Mesothelial cell of epicardium (in vitro differentiated cells): ENCODE measurements at regions not wholly inside any gene's neighbourhood (a gene's known extent, or its start where the extent isn't known, plus 50 kb on each side); places are given as distances from the start of the nearest gene placed in this dataset.
A peak's percentile ranks its signal among the peaks of the same experiment; 100 is the strongest.

Source experiments
- DNase-seq, 2 experiments: peaks; one replicate each; pipeline ENCODE4 v3.0.0; 2021; ENCODE audit warnings: low spot score in 2 of 2; ENCODE audit not compliant: unreplicated experiment in 2 of 2
- H3K27ac Mint-ChIP-seq: 2 replicates; pipeline ENCODE4 v1.8.0; 2021; ENCODE audit warnings: mixed read lengths
- H3K27me3 Mint-ChIP-seq: 2 replicates; pipeline ENCODE4 v1.8.0; 2021; ENCODE audit warnings: low read depth, mixed read lengths
- H3K36me3 Mint-ChIP-seq: 2 replicates; pipeline ENCODE4 v1.8.0; 2021; ENCODE audit warnings: mixed read lengths
- H3K4me1 Mint-ChIP-seq: 2 replicates; pipeline ENCODE4 v1.8.0; 2021; ENCODE audit warnings: mixed read lengths
- H3K4me3 Mint-ChIP-seq: 2 replicates; pipeline ENCODE4 v1.8.0; 2021; ENCODE audit warnings: mild to moderate bottlenecking, moderate library complexity, mixed read lengths
- H3K9me3 Mint-ChIP-seq: 2 replicates; pipeline ENCODE4 v1.8.0; 2021; ENCODE audit warnings: mixed read lengths
- TF ChIP-seq, protein P1 (sequence below): fragments of 200-600 bp; sonication (generic); IDR thresholded peaks from one replicate; pipeline ENCODE4 v1.5.0; 2021; ENCODE audit warnings: antibody characterized with exemption; ENCODE audit not compliant: unreplicated experiment

DNA sequence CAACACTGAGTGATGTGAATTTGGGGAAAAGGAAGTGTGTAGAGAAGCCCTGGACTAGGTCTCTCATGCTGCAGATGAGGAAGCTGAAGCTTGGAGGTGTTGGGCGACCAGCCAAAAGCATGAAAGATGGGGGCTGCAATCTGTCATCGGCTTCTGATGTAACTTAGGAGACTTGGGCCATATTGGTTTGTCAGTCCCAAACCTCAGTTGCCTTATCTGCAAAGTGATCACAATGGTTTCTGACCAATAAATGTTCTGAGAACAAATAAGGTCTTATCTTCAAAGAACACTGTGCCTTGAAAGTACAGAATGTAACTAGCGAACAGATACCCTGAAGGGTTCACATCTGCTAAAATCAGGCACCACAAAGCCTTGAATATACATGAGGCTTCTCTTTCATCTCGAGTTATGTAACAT is 198.4 kb upstream of the NR3C1 start:
- Mint-ChIP-seq H3K27ac (no peak overlapping the region), H3K36me3 (no peaks in the 10 kb centered on the region), H3K4me3 (no peak overlapping the region), H3K4me1 (peaks cover 3% of the 10 kb centered on the region), H3K9me3 (peaks cover 18% of the 10 kb centered on the region), H3K27me3 (no peaks in the 10 kb centered on the region)
- TF ChIP-seq, protein P1, sequence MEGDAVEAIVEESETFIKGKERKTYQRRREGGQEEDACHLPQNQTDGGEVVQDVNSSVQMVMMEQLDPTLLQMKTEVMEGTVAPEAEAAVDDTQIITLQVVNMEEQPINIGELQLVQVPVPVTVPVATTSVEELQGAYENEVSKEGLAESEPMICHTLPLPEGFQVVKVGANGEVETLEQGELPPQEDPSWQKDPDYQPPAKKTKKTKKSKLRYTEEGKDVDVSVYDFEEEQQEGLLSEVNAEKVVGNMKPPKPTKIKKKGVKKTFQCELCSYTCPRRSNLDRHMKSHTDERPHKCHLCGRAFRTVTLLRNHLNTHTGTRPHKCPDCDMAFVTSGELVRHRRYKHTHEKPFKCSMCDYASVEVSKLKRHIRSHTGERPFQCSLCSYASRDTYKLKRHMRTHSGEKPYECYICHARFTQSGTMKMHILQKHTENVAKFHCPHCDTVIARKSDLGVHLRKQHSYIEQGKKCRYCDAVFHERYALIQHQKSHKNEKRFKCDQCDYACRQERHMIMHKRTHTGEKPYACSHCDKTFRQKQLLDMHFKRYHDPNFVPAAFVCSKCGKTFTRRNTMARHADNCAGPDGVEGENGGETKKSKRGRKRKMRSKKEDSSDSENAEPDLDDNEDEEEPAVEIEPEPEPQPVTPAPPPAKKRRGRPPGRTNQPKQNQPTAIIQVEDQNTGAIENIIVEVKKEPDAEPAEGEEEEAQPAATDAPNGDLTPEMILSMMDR: no peak
- no peak for DNase-seq

DNA sequence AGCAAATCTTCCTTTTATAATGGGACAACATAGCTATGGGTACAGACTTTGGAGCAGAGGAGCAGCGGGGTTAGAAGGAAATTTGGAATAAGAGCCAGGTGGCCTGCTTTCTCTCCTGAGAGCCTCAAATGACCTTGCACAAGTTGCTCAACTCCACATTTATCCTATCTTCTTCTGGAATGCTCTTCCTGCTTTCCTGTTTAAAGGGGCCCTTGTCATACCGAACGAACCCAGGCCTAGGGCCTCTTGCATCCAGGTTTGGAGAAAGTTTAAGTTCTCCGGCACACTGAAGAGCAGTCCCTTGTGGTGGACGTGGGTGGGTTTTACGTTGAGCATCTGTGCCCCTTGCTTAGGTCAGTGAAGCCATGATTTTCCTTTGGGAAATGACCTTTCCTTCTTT is 197.9 kb upstream of the NR3C1 start:
- Mint-ChIP-seq H3K9me3 (peaks cover 18% of the 10 kb centered on the region), H3K36me3 (no peaks in the 10 kb centered on the region), H3K4me3 (no peak overlapping the region), H3K27me3 (no peaks in the 10 kb centered on the region), H3K27ac (no peak overlapping the region), H3K4me1 (peaks cover 7% of the 10 kb centered on the region)
- DNase-seq: no peak
- TF ChIP-seq, protein P1: no peak

DNA sequence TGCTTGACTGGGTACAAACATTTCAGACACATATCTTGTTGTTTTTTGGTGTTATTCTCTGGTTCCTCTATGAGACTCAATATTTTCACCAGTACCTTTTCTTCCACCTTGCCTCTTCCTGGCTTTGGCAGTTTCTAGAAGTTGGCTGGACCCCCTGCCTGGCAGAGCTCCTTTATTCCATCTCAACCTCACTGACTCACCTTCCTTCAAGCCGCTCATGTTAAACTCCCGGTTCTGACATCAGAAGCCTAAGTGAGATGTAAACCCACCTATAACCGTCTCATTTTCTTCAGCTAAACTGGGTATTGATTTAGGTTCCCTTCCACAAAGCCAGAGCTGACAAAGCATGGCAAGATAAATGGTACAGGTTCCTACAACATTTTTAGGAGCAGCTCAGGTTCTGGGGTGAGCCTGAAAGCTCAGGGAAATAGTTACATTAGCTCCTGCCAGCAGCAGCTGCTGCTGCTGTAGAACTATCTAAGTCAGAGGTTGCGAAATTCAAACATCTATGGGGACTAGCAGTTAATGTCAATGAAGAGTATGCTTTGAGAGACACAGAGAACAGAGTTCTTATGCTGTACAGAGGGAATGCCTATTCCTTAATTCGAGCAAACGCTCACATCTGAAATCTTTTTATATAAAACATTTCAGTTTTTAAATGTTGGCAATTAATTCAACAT is 197.1 kb upstream of the NR3C1 start:
- Mint-ChIP-seq H3K27ac (no peak overlapping the region), H3K4me1 (peaks cover 15% of the 10 kb centered on the region), H3K36me3 (no peaks in the 10 kb centered on the region), H3K9me3 (peaks cover 18% of the 10 kb centered on the region), H3K4me3 (no peak overlapping the region), H3K27me3 (no peaks in the 10 kb centered on the region)
- no peak for DNase-seq
- TF ChIP-seq, protein P1: no peak

DNA sequence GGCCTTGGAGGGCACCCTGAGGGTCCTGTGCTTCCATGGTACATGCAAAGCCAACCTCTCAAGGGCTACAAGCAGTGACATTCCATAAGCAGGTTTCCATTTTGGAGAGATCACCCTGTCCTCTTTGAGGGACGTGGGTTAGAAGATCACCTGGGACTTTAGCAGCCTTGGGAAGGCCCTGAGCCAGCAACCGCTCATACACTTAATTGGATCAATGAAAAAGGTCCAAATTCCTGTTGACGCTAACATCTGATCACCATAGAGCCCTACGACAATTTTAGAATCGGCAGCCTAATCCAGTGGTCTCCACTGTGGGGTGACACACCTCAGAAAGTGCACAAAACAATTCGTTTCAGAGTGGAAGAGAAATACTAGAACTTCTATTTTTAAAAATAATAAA is 196.0 kb upstream of the NR3C1 start:
- TF ChIP-seq, protein P1: no peak
- Mint-ChIP-seq H3K4me3 (no peak overlapping the region), H3K9me3 (peaks cover 18% of the 10 kb centered on the region), H3K4me1 (peaks cover 25% of the 10 kb centered on the region), H3K36me3 (no peaks in the 10 kb centered on the region), H3K27me3 (no peaks in the 10 kb centered on the region), H3K27ac (no peak overlapping the region)
- no peak for DNase-seq

DNA sequence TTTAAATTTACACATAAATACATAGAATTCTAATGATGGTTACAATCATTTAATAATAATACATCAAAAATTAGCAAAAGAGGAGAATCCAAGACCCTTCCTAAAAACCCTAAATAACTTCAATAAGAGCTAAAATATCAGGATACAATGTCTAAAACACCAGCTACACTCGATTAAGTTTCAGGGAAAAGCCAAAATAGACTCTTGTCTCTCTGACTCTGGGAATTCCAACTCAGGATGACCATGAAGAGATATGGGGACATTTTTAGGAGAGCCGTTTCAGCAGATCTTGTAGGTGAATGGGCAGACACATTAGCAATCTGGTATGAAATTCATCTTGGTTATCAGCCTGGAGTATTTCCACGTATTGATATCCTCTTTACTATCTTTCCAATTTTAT is 193.3 kb upstream of the NR3C1 start:
- H3K9me3 Mint-ChIP-seq: peaks cover 10% of the 10 kb centered on the region
- H3K4me3 Mint-ChIP-seq: no peak overlapping the region
- H3K27ac Mint-ChIP-seq: peak overlapping the region; percentile 77
- no peaks in the 10 kb centered on the region for H3K36me3 Mint-ChIP-seq
- peaks cover 37% of the 10 kb centered on the region for H3K4me1 Mint-ChIP-seq
- TF ChIP-seq, protein P1: no peak
- H3K27me3 Mint-ChIP-seq: no peaks in the 10 kb centered on the region
- no peak for DNase-seq
